Fibroblast of lung (primary cell): ENCODE measurements at regions not wholly inside any gene's neighbourhood (a gene's known extent, or its start where the extent isn't known, plus 50 kb on each side); places are given as distances from the start of the nearest gene placed in this dataset.
A peak's percentile ranks its signal among the peaks of the same experiment; 100 is the strongest.

ENCODE experiments used
- DNase-seq, 2 donors: peaks; one replicate each; pipeline versions ENCODE4 v3.0.0 to v3.0.0-alpha.2; 2010; ENCODE audit warnings: low read depth in 2 of 2
- H2AFZ ChIP-seq: 2 replicates; pipeline ENCODE4 v1.5.1; 2012; ENCODE audit warnings: low read length, control low read depth, inconsistent platforms
- H3K27ac ChIP-seq: 2 replicates; pipeline ENCODE4 v1.5.1; 2011; ENCODE audit warnings: low read length, control low read depth; ENCODE audit not compliant: insufficient read depth
- H3K27me3 ChIP-seq: 2 replicates; pipeline ENCODE4 v1.5.1; 2011; ENCODE audit warnings: mild to moderate bottlenecking, low read length; ENCODE audit not compliant: control insufficient read depth, insufficient read depth
- H3K36me3 ChIP-seq: 2 replicates; pipeline ENCODE4 v1.5.1; 2011; ENCODE audit warnings: low read length; ENCODE audit not compliant: control insufficient read depth, insufficient read depth
- H3K4me1 ChIP-seq: 2 replicates; pipeline ENCODE4 v1.5.1; 2011; ENCODE audit warnings: low read length; ENCODE audit not compliant: control insufficient read depth, insufficient read depth; ENCODE audit errors: extremely low read depth
- H3K4me2 ChIP-seq: 2 replicates; pipeline ENCODE4 v1.5.1; 2011; ENCODE audit warnings: low read length, control low read depth; ENCODE audit not compliant: insufficient read depth; ENCODE audit errors: extremely low read depth
- H3K4me3 ChIP-seq, 4 experiments: fragments of 200-600 bp in 1 of 4; sonication (generic) in 1 of 4; replicated peaks in 1 of 4; 2 replicates each; pipeline ENCODE4 v1.5.1; 2011 to 2016; ENCODE audit warnings: low read length in 4 of 4, low read depth in 3 of 4, mild to moderate bottlenecking in 3 of 4, control low read depth in 2 of 4, inconsistent platforms in 1 of 4, mixed read lengths in 1 of 4; ENCODE audit not compliant: insufficient read depth in 1 of 4; ENCODE audit errors: control extremely low read depth in 1 of 4
- H3K79me2 ChIP-seq: 2 replicates; pipeline ENCODE4 v1.5.1; 2012; ENCODE audit warnings: mild to moderate bottlenecking, low read length, inconsistent platforms; ENCODE audit not compliant: control insufficient read depth, insufficient read depth
- H3K9ac ChIP-seq: 2 replicates; pipeline ENCODE4 v1.5.1; 2011; ENCODE audit warnings: mild to moderate bottlenecking, low read length, control low read depth; ENCODE audit not compliant: insufficient read depth
- H3K9me3 ChIP-seq: 2 replicates; pipeline ENCODE4 v1.5.1; 2012; ENCODE audit warnings: low read depth, low read length; ENCODE audit not compliant: control insufficient read depth, insufficient read depth
- H4K20me1 ChIP-seq: 2 replicates; pipeline ENCODE4 v1.5.1; 2011; ENCODE audit warnings: low read length; ENCODE audit not compliant: control insufficient read depth, insufficient read depth; ENCODE audit errors: extremely low read depth
- CTCF ChIP-seq, 2 donors: IDR thresholded peaks in 1 of 2; conservative IDR thresholded peaks in 1 of 2; 1 replicate in 1 of 2; 2 replicates in 1 of 2; pipeline ENCODE4 v1.5.1; 2011 to 2012; ENCODE audit warnings: low read length in 2 of 2, control low read depth in 1 of 2, inconsistent platforms in 1 of 2, low read depth in 1 of 2, mild to moderate bottlenecking in 1 of 2
- EZH2 ChIP-seq: IDR thresholded peaks from 2 replicates; pipeline ENCODE4 v1.5.1; 2012; ENCODE audit warnings: low read length, control low read depth, mild to moderate bottlenecking; ENCODE audit errors: missing control alignments

- Histone ChIP-seq H3K9me3 (no peaks in the 10 kb centered on the region), H3K79me2 (no peaks in the 10 kb centered on the region), H3K36me3 (no peaks in the 10 kb centered on the region), H3K4me2 (no peak overlapping the region), H3K4me3 (no peak overlapping the region), H3K9ac (no peak overlapping the region), H3K27me3 (no peaks in the 10 kb centered on the region), H2AFZ (no peak overlapping the region), H3K27ac (no peak overlapping the region), H3K4me1 (no peaks in the 10 kb centered on the region), H4K20me1 (no peaks in the 10 kb centered on the region)
- TF ChIP-seq EZH2 (no peak), CTCF (conservative IDR thresholded peaks at IDR 0.05 in 1 of 2, IDR thresholded peaks at IDR 0.05 in 1 of 2; ENCODE audit: low read depth in 1 of 2, low read length in 2 of 2) (no peak)
- DNase-seq: peak; percentile 43 to 71
Observed at GRCh38 chr16:77499373-77500285, 64.8 kb upstream of the ADAMTS18 start.

GRCh38 chr16:77500286-77500598 lies 65.4 kb upstream of the ADAMTS18 start:
- H3K4me2 ChIP-seq: no peak overlapping the region
- no peak overlapping the region for H2AFZ ChIP-seq
- H4K20me1 ChIP-seq: no peaks in the 10 kb centered on the region
- H3K9me3 ChIP-seq: no peaks in the 10 kb centered on the region
- no peaks in the 10 kb centered on the region for H3K4me1 ChIP-seq
- H3K4me3 ChIP-seq: no peak overlapping the region
- no peak for TF ChIP-seq EZH2
- TF ChIP-seq CTCF (conservative IDR thresholded peaks at IDR 0.05 in 1 of 2, IDR thresholded peaks at IDR 0.05 in 1 of 2; ENCODE audit: low read depth in 1 of 2, low read length in 2 of 2): no peak
- no peaks in the 10 kb centered on the region for H3K36me3 ChIP-seq
- no peak for DNase-seq
- H3K9ac ChIP-seq: no peak overlapping the region
- no peaks in the 10 kb centered on the region for H3K27me3 ChIP-seq
- no peaks in the 10 kb centered on the region for H3K79me2 ChIP-seq
- H3K27ac ChIP-seq: no peak overlapping the region

- no peak for TF ChIP-seq CTCF (conservative IDR thresholded peaks at IDR 0.05 in 1 of 2, IDR thresholded peaks at IDR 0.05 in 1 of 2; ENCODE audit: low read depth in 1 of 2, low read length in 2 of 2)
- Histone ChIP-seq H3K4me2 (no peak overlapping the region), H3K27me3 (no peaks in the 10 kb centered on the region)
Observed at GRCh38 chr16:77500934-77501664, 66.3 kb upstream of the ADAMTS18 start.

More at GRCh38 chr16:77500934-77501664, 66.3 kb upstream of the ADAMTS18 start:
- no peak for DNase-seq
- H3K27ac ChIP-seq: no peak overlapping the region
- H3K79me2 ChIP-seq: no peaks in the 10 kb centered on the region
- no peak overlapping the region for H3K9ac ChIP-seq
- H3K4me1 ChIP-seq: no peaks in the 10 kb centered on the region
- no peaks in the 10 kb centered on the region for H4K20me1 ChIP-seq
- H3K4me3 ChIP-seq: no peak overlapping the region
- H3K36me3 ChIP-seq: no peaks in the 10 kb centered on the region
- H3K9me3 ChIP-seq: no peaks in the 10 kb centered on the region
- H2AFZ ChIP-seq: no peak overlapping the region
